ENCODE measurements at regions not wholly inside any gene's neighbourhood (a gene's known extent, or its start where the extent isn't known, plus 50 kb on each side); places are given as distances from the start of the nearest gene placed in this dataset.

- TF ChIP-seq CTCF (IDR thresholded peaks at IDR 0.05; ENCODE audit: low read depth, low read length) (no peak), MYC (IDR thresholded peaks at IDR 0.05; ENCODE audit: low read depth, low read length) (no peak), POLR2A (IDR thresholded peaks at IDR 0.05; ENCODE audit: extremely low read depth, insufficient read length) (no peak)
- TF ChIP-seq, protein P1, sequence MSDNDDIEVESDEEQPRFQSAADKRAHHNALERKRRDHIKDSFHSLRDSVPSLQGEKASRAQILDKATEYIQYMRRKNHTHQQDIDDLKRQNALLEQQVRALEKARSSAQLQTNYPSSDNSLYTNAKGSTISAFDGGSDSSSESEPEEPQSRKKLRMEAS (IDR thresholded peaks at IDR 0.05; ENCODE audit: low read depth, low read length), result no peak
- DNase-seq (ENCODE audit: low read depth), result no peak
- no peak overlapping the region for H3K4me3 ChIP-seq (ENCODE audit: low read depth, low read length)
These were observed 262.5 kb downstream of the ELAVL2 start for GRCh38 chr9:23563517-23563916.

DNA sequence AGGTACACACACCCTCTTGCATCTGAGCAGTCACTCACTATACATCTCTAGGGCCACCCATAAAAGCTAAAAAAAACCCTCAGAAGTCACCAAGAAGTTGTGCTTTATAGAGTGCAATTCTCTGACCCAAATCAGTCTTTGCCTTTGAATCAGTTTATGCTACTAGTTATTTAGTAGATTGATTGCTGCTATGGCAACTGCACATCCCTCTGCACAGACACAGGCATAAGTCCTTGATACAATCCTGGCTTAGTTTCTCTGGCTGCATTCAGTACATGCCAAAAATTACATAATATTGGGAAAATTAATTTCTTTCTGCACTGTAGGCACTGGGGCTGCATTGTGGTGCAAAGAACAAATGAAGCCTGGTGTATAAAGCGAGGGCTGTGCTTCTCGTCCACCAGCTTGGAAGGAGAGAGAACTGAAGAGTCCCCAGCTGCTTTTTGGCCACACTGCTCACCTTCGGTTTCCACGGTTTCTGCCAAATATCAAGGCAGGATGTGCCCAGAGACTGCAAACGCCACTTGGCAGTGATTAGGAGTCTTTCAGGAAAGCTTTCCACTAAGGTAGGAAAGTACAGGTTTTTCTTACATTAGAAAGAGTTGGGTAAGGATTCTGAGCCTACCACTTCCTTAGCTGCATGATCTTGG, 258.4 kb downstream of the ELAVL2 start:
- no peak for DNase-seq (ENCODE audit: low read depth)
- no peak overlapping the region for H3K4me3 ChIP-seq (ENCODE audit: low read depth, low read length)
- TF ChIP-seq, protein P1 (IDR thresholded peaks at IDR 0.05; ENCODE audit: low read depth, low read length), result no peak
- TF ChIP-seq POLR2A (IDR thresholded peaks at IDR 0.05; ENCODE audit: extremely low read depth, insufficient read length) (no peak), MYC (IDR thresholded peaks at IDR 0.05; ENCODE audit: low read depth, low read length) (no peak), CTCF (IDR thresholded peaks at IDR 0.05; ENCODE audit: low read depth, low read length) (no peak)

DNA sequence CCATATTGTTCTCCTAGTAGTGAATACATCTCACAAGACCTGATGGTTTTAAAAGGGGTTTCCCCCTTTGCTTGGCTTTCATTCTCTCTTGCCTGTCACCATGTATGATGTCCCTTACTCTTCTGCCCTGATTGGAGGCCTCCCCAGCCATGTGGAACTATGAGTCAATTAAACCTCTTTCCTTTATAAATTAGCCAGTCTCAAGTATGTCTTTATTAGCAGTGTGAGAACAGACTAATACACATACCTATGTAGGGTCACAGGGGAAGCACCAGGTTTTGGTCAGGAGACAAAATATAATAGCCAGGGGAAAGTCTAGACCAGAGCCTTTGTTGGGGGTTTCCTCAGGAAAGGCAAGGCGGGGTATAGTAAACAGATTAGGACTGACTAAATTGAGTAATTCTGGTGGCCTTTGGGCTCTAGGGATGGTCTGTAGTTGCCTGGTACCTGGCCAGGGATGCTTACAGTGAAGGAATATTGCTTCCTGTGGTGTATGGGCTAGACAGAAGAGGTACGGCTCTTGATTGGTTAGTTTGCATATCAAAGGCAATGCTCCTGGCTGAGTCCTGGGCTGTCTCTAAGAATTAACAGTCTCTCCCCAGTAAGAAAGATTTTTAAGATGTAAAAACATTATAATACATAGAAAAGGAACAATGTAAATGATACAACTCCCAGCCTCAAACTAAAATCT, 254.5 kb downstream of the ELAVL2 start:
- no peak for DNase-seq (ENCODE audit: low read depth)
- H3K4me3 ChIP-seq (ENCODE audit: low read depth, low read length), result no peak overlapping the region
- TF ChIP-seq CTCF (IDR thresholded peaks at IDR 0.05; ENCODE audit: low read depth, low read length) (no peak), POLR2A (IDR thresholded peaks at IDR 0.05; ENCODE audit: extremely low read depth, insufficient read length) (no peak), MYC (IDR thresholded peaks at IDR 0.05; ENCODE audit: low read depth, low read length) (no peak)
- TF ChIP-seq, protein P1 (IDR thresholded peaks at IDR 0.05; ENCODE audit: low read depth, low read length), result no peak

GRCh38 chr9:23573800-23574199, 252.2 kb downstream of the ELAVL2 start:
- TF ChIP-seq MYC (IDR thresholded peaks at IDR 0.05; ENCODE audit: low read depth, low read length) (no peak), POLR2A (IDR thresholded peaks at IDR 0.05; ENCODE audit: extremely low read depth, insufficient read length) (no peak), CTCF (IDR thresholded peaks at IDR 0.05; ENCODE audit: low read depth, low read length) (no peak)
- TF ChIP-seq, protein P1 (IDR thresholded peaks at IDR 0.05; ENCODE audit: low read depth, low read length), result no peak
- no peak overlapping the region for H3K4me3 ChIP-seq (ENCODE audit: low read depth, low read length)
- no peak for DNase-seq (ENCODE audit: low read depth)

GRCh38 chr9:23577611-23578010, 248.4 kb downstream of the ELAVL2 start:
- no peak for DNase-seq (ENCODE audit: low read depth)
- no peak overlapping the region for H3K4me3 ChIP-seq (ENCODE audit: low read depth, low read length)
- no peak for TF ChIP-seq POLR2A (IDR thresholded peaks at IDR 0.05; ENCODE audit: extremely low read depth, insufficient read length)
- TF ChIP-seq, protein P1 (IDR thresholded peaks at IDR 0.05; ENCODE audit: low read depth, low read length), result no peak
- no peak for TF ChIP-seq MYC (IDR thresholded peaks at IDR 0.05; ENCODE audit: low read depth, low read length)

GRCh38 chr9:23581931-23582330, 244.1 kb downstream of the ELAVL2 start:
- peak; percentile 21 for DNase-seq (ENCODE audit: low read depth)
- no peak for TF ChIP-seq POLR2A (IDR thresholded peaks at IDR 0.05; ENCODE audit: extremely low read depth, insufficient read length)
- TF ChIP-seq MYC (IDR thresholded peaks at IDR 0.05; ENCODE audit: low read depth, low read length), result no peak
- TF ChIP-seq CTCF (IDR thresholded peaks at IDR 0.05; ENCODE audit: low read depth, low read length), result no peak
- TF ChIP-seq, protein P1 (IDR thresholded peaks at IDR 0.05; ENCODE audit: low read depth, low read length), result no peak
- H3K4me3 ChIP-seq (ENCODE audit: low read depth, low read length), result no peak overlapping the region
